ENCODE measurements at regions not wholly inside any gene's neighbourhood (a gene's known extent, or its start where the extent isn't known, plus 50 kb on each side); places are given as distances from the start of the nearest gene placed in this dataset.

DNA sequence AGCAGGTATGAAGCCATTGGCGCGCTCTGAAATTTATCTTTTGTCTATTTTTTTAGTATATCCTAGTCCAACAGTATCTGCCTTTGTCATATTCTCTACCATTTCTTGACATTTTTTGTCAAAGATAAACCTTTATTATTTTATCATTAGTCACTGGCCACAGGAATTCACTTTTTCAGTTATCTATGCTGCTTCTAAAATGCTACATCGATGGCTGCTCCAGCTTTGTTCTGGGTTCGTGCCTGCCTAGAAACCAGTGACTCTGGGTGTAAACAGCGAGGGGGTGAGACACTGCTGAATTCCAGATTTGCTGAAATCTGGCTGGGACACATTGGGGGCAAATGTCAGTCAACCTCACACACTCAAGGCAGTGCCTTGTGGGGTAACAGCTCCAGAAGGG, 193.4 kb downstream of the CDC5L start:
- no peak for DNase-seq
- no peaks in the 10 kb centered on the region for H3K36me3 ChIP-seq
- no peaks in the 10 kb centered on the region for H3K27me3 ChIP-seq
- no peak overlapping the region for H3K27ac ChIP-seq
- H3K4me3 ChIP-seq = no peak overlapping the region
- TF ChIP-seq, protein P1, sequence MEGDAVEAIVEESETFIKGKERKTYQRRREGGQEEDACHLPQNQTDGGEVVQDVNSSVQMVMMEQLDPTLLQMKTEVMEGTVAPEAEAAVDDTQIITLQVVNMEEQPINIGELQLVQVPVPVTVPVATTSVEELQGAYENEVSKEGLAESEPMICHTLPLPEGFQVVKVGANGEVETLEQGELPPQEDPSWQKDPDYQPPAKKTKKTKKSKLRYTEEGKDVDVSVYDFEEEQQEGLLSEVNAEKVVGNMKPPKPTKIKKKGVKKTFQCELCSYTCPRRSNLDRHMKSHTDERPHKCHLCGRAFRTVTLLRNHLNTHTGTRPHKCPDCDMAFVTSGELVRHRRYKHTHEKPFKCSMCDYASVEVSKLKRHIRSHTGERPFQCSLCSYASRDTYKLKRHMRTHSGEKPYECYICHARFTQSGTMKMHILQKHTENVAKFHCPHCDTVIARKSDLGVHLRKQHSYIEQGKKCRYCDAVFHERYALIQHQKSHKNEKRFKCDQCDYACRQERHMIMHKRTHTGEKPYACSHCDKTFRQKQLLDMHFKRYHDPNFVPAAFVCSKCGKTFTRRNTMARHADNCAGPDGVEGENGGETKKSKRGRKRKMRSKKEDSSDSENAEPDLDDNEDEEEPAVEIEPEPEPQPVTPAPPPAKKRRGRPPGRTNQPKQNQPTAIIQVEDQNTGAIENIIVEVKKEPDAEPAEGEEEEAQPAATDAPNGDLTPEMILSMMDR (IDR thresholded peaks at IDR 0.05) = no peak
- no peak for TF ChIP-seq POLR2A (IDR thresholded peaks at IDR 0.05)
- no peaks in the 10 kb centered on the region for H3K4me1 ChIP-seq
- no peaks in the 10 kb centered on the region for H3K9me3 ChIP-seq

DNA sequence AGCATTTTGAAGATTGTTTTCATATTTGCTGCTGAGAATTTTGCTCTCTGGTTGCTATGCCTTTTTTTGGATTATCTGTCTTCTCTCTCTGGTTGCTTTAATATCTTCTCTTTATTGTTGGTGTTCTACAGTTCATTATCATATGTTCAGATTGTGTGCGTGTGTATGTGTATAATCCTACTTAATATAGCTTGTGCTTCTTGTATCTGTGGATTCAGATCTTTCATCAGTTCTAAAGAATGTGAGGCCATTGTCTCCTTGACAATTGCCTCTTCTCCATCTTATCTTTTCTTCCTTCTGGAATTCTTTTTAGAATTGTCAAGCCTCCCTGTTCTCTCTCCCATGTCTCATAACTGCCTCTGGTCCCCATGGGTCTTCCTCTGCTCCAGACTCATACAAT, 195.4 kb downstream of the CDC5L start:
- no peak for DNase-seq

DNA sequence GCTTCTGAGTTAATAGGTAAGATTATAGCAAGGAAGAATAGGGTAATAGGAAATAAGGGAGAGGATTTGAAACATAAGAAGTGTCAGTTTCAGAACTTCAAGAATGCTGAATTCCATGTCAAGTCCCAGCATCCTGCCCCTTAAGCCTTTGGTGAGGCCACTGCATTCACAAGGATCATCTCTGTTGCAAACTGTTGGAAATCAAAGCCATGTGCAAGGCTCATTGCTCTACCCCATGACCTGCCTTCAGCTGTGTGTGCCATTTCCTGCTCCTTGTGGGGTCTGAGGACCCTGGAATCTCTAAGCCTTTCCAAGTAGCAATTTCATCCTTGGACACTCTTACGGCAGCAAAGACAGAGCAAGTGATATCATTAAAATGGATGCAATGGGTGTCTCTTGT, 203.0 kb downstream of the CDC5L start:
- H3K27ac ChIP-seq = no peak overlapping the region
- H3K27me3 ChIP-seq = no peaks in the 10 kb centered on the region
- no peaks in the 10 kb centered on the region for H3K36me3 ChIP-seq
- no peak for DNase-seq
- H3K4me3 ChIP-seq = no peak overlapping the region
- no peaks in the 10 kb centered on the region for H3K9me3 ChIP-seq
- no peak for TF ChIP-seq POLR2A (IDR thresholded peaks at IDR 0.05)
- TF ChIP-seq, protein P1 (IDR thresholded peaks at IDR 0.05) = no peak
- H3K4me1 ChIP-seq = no peaks in the 10 kb centered on the region

More for the DNA sequence above, 195.4 kb downstream of the CDC5L start:
- Histone ChIP-seq H3K27me3 (no peaks in the 10 kb centered on the region), H3K9me3 (no peaks in the 10 kb centered on the region), H3K36me3 (no peaks in the 10 kb centered on the region), H3K27ac (no peak overlapping the region), H3K4me1 (no peaks in the 10 kb centered on the region), H3K4me3 (no peak overlapping the region)
- TF ChIP-seq POLR2A (IDR thresholded peaks at IDR 0.05) = no peak
- TF ChIP-seq, protein P1 (IDR thresholded peaks at IDR 0.05) = no peak

DNA sequence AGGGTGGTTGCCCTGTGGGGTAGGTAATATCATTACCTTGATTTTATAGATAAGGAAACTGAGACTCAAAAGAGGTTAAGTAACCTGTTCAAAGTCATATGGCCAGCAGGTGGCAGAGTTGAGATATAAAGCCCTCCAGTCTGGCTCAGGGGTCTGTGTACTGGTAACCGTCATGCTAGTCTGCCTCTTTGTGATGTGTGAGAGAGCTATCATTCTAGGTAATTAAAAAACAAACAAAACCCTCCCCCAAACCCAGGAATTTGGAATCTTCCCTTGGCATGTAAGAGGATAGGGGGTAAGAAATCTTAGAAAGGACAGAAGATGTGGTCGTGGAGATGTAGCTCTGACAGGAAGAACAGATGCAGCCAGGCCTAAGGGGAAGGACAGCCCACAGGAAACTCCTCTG, 206.0 kb downstream of the CDC5L start:
- no peaks in the 10 kb centered on the region for H3K4me1 ChIP-seq
- H3K36me3 ChIP-seq = no peaks in the 10 kb centered on the region
- no peak overlapping the region for H3K4me3 ChIP-seq
- H3K9me3 ChIP-seq = no peaks in the 10 kb centered on the region
- peak in 2 of 3 donors; percentile 54 to 74 for DNase-seq
- TF ChIP-seq, protein P1 (IDR thresholded peaks at IDR 0.05) = peak in 4 of 6 experiments; percentile 46 to 50 (median 46)
- TF ChIP-seq POLR2A (IDR thresholded peaks at IDR 0.05) = no peak
- H3K27ac ChIP-seq = no peak overlapping the region
- no peaks in the 10 kb centered on the region for H3K27me3 ChIP-seq

DNA sequence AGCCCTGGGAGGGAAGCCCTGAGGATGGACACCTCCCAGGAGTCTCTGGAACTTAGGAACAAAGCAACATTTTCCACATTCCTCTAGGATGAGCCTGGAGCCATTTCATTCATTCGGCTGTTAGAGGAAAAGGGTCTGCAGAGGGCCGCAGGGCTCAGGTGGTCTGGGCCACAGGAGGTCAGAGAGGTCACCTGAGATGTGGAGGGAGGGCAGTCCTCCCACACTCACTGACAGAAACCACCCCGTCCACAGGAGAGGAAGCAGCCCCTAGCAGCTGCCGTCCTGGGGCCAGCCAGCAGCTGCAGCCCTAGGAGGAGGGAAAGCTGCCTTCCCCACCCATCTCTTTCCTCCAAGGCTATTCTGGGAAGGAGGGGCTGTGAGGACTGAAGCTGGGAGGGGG, 207.0 kb downstream of the CDC5L start:
- Histone ChIP-seq H3K36me3 (no peaks in the 10 kb centered on the region), H3K27me3 (no peaks in the 10 kb centered on the region), H3K9me3 (no peaks in the 10 kb centered on the region), H3K4me3 (no peak overlapping the region), H3K4me1 (no peaks in the 10 kb centered on the region), H3K27ac (no peak overlapping the region)
- DNase-seq = no peak
- TF ChIP-seq, protein P1 (IDR thresholded peaks at IDR 0.05) = no peak
- TF ChIP-seq POLR2A (IDR thresholded peaks at IDR 0.05) = no peak

DNA sequence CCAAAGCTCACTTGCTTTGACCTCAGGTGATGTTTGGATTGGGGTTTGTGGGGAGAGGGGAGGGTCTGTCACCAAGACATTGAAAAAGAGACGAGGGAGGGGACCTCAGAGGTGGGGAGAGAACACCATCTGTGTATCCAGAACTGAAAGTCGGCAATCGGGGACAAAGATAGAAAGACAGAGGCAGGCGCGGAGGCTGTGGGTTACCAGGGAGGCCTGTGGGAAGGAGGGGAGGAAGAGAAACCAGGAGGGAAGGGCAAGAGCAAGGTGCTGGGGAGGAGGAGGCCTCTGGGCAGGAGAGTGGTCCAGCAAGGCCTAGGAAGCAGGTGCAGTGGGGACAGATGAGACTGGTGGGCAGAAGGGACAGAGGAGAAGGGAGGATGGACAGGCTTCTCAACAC, 211.2 kb downstream of the CDC5L start:
- no peaks in the 10 kb centered on the region for H3K27me3 ChIP-seq
- TF ChIP-seq POLR2A (IDR thresholded peaks at IDR 0.05) = no peak
- TF ChIP-seq, protein P1 (IDR thresholded peaks at IDR 0.05) = no peak
- H3K27ac ChIP-seq = no peak overlapping the region
- H3K36me3 ChIP-seq = no peaks in the 10 kb centered on the region
- no peaks in the 10 kb centered on the region for H3K4me1 ChIP-seq
- no peaks in the 10 kb centered on the region for H3K9me3 ChIP-seq
- no peak overlapping the region for H3K4me3 ChIP-seq
- no peak for DNase-seq

All from Peyer's patch (tissue), 4 donors.